ENCODE measurements at regions not wholly inside any gene's neighbourhood (a gene's known extent, or its start where the extent isn't known, plus 50 kb on each side); places are given as distances from the start of the nearest gene placed in this dataset.

GRCh38 chr12:107169200-107169599, 75.9 kb upstream of the CRY1 start:
- TF ChIP-seq MAX (IDR thresholded peaks at IDR 0.05): no peak
- no peak for TF ChIP-seq EP300 (IDR thresholded peaks at IDR 0.05; ENCODE audit: borderline replicate concordance)

All from Ishikawa (cell line).